K562 (cell line): ENCODE measurements at regions not wholly inside any gene's neighbourhood (a gene's known extent, or its start where the extent isn't known, plus 50 kb on each side); places are given as distances from the start of the nearest gene placed in this dataset.

Experiments
- ATAC-seq: fragments of 200-7000 bp; cut with Tn5 transposase; 3 replicates; pipeline ENCODE4 v1.9.1; 2020; ENCODE audit warnings: moderate library complexity
- BruUV-seq: library from RNA; stranded (reverse); fragments of 400-500 nt; replicated peaks from 2 replicates; lab custom pipeline; 2021; lab: Mats Ljungman, UMichigan
- CTCF ChIA-PET: fragments of 300-600 bp; formaldehyde crosslinking; extraction: SDS; loops from one replicate; lab custom pipeline; 2021; ENCODE audit warnings: low intra/inter-chr PET ratio; lab: Yijun Ruan, JAX
- POLR2A ChIA-PET: fragments of 300-600, 350-650 bp; sonication (Branson Sonifier 250); formaldehyde crosslinking; extraction: SDS; loops from one replicate; lab custom pipeline; 2021; ENCODE audit warnings: antibody characterized with exemption, inconsistent platforms; lab: Yijun Ruan, JAX
- DNase-seq, 4 experiments: peaks; one replicate each; pipeline versions ENCODE4 v3.0.0 to v3.0.0-alpha.2; 2011 to 2018; ENCODE audit warnings: low spot score in 3 of 4, mixed read lengths in 3 of 4; ENCODE audit errors: extremely low read depth in 1 of 4
- FAIRE-seq: peaks from 2 replicates; lab custom pipeline; 2011; peaks lifted over from hg19 to GRCh38; lab: Jason Lieb, UNC
- H2AFZ ChIP-seq: 2 replicates; pipeline ENCODE4 v1.6.0; 2011; ENCODE audit warnings: low read depth, low read length, control low read depth, inconsistent platforms
- H3K27ac ChIP-seq: fragments of 200-600 bp; 3 replicates; pipeline ENCODE4 v1.8.0; 2011; ENCODE audit warnings: low read depth, mild to moderate bottlenecking, control low read depth, inconsistent platforms, low read length, moderate library complexity, mixed read lengths; ENCODE audit errors: extremely low read depth
- H3K27me3 ChIP-seq, 2 experiments: fragments of 300-600 bp in 1 of 2; 2 replicates in 1 of 2; 3 replicates in 1 of 2; pipeline versions ENCODE4 v1.6.0 to v1.8.0; 2011; ENCODE audit warnings: inconsistent platforms in 2 of 2, low read length in 2 of 2, mild to moderate bottlenecking in 1 of 2, mixed read lengths in 1 of 2, moderate library complexity in 1 of 2; ENCODE audit not compliant: control insufficient read depth in 2 of 2, insufficient read depth in 2 of 2
- H3K36me3 ChIP-seq: fragments of 300-600 bp; 3 replicates; pipeline ENCODE4 v1.8.0; 2011; ENCODE audit warnings: mild to moderate bottlenecking, low read length, inconsistent platforms; ENCODE audit not compliant: control insufficient read depth, insufficient read depth
- H3K4me1 ChIP-seq, 2 experiments: fragments of 200-600 bp in 1 of 2; replicated peaks in 1 of 2; 2 replicates in 1 of 2; 3 replicates in 1 of 2; pipeline versions ENCODE4 v1.5.1 to v1.8.0; 2011; ENCODE audit warnings: inconsistent platforms in 2 of 2, low read length in 2 of 2, mild to moderate bottlenecking in 1 of 2, mixed read lengths in 1 of 2, moderate library complexity in 1 of 2; ENCODE audit not compliant: control insufficient read depth in 2 of 2, insufficient read depth in 2 of 2
- H3K4me2 ChIP-seq: 2 replicates; pipeline ENCODE4 v1.6.1; 2011; ENCODE audit warnings: low read length, control low read depth, inconsistent platforms, mixed read lengths; ENCODE audit not compliant: insufficient read depth
- H3K4me3 ChIP-seq: fragments of 200-600 bp; sonication (generic), shearing (Covaris generic); 2 replicates; pipeline ENCODE4 v1.5.1; 2016; ENCODE audit warnings: control low read depth, inconsistent platforms
- H3K79me2 ChIP-seq: fragments of 200-600 bp; 3 replicates; pipeline ENCODE4 v1.8.0; 2011; ENCODE audit warnings: low read length, inconsistent platforms; ENCODE audit not compliant: control insufficient read depth, insufficient read depth
- H3K9ac ChIP-seq, 2 experiments: 2 replicates each; pipeline versions ENCODE4 v1.6.0 to v1.6.1; 2011; ENCODE audit warnings: low read depth in 2 of 2, low read length in 2 of 2, control low read depth in 1 of 2, inconsistent platforms in 1 of 2, mild to moderate bottlenecking in 1 of 2, mixed read lengths in 1 of 2; ENCODE audit not compliant: insufficient read depth in 1 of 2
- H3K9me1 ChIP-seq: one replicate; pipeline ENCODE4 v1.6.0; 2011; ENCODE audit warnings: inconsistent platforms, mild to moderate bottlenecking, low read length, moderate library complexity; ENCODE audit not compliant: control insufficient read depth, insufficient read depth
- H3K9me3 ChIP-seq: replicated peaks from 2 replicates; pipeline ENCODE4 v1.5.1; 2011; ENCODE audit warnings: low read depth, low read length, inconsistent platforms; ENCODE audit not compliant: control insufficient read depth, insufficient read depth
- H4K20me1 ChIP-seq: replicated peaks from 2 replicates; pipeline ENCODE4 v1.6.1; 2011; ENCODE audit warnings: low read length, inconsistent platforms, mixed read lengths; ENCODE audit not compliant: control insufficient read depth, insufficient read depth
- CBX2 ChIP-seq: fragments of 200-600 bp; sonication (generic); IDR thresholded peaks from one replicate; pipeline ENCODE4 v1.6.1; 2012; ENCODE audit warnings: mild to moderate bottlenecking, low read length, inconsistent platforms; ENCODE audit not compliant: insufficient read depth, poor library complexity, severe bottlenecking
- CUX1 ChIP-seq: fragments of 200-800 bp; sonication (Bioruptor generic); IDR thresholded peaks from 2 replicates; pipeline ENCODE4 v1.6.1; 2016; ENCODE audit warnings: missing genetic modification characterization, missing compliant biosample characterization
- EGR1 ChIP-seq: fragments of 450-650 bp; conservative IDR thresholded peaks from 2 replicates; pipeline ENCODE4 v1.6.1; 2017; ENCODE audit warnings: mild to moderate bottlenecking
- GABPA ChIP-seq: fragments of 200-800 bp; sonication (Bioruptor generic); conservative IDR thresholded peaks from 2 replicates; pipeline ENCODE4 v1.6.1; 2016; ENCODE audit warnings: low read depth, missing genetic modification characterization, missing compliant biosample characterization
- GATAD2B ChIP-seq: fragments of 450-650 bp; IDR thresholded peaks from 2 replicates; pipeline ENCODE4 v1.6.1; 2017; ENCODE audit warnings: mild to moderate bottlenecking, borderline replicate concordance
- HDAC2 ChIP-seq: fragments of 450-650 bp; IDR thresholded peaks from 2 replicates; pipeline ENCODE4 v1.6.1; 2016; ENCODE audit warnings: mild to moderate bottlenecking
- KLF16 ChIP-seq: IDR thresholded peaks from 2 replicates; pipeline ENCODE4 v1.6.1; 2016; ENCODE audit warnings: antibody characterized with exemption
- PURB ChIP-seq: sonication (generic); formaldehyde crosslinking; IDR thresholded peaks from 2 replicates; pipeline ENCODE4 v1.9.0; 2021; ENCODE audit warnings: low read depth, mild to moderate bottlenecking, missing genetic modification reagents
- SNAPC5 ChIP-seq: fragments of 250-450 bp; sonication (Bioruptor Pico); IDR thresholded peaks from 2 replicates; pipeline ENCODE4 v1.8.0; 2021; ENCODE audit warnings: moderate library complexity, mild to moderate bottlenecking, inconsistent platforms
- TCF7 ChIP-seq: sonication (generic); IDR thresholded peaks from 2 replicates; pipeline ENCODE4 v1.6.1; 2016; ENCODE audit warnings: antibody characterized with exemption, borderline replicate concordance
- U2AF1 ChIP-seq: fragments of 200-400 bp; formaldehyde crosslinking; optimal IDR thresholded peaks from 2 replicates; pipeline ENCODE3; 2017; ENCODE audit warnings: mild to moderate bottlenecking, low read depth, low read length, moderate library complexity
- ZBTB33 ChIP-seq: sonication (generic); formaldehyde crosslinking; IDR thresholded peaks from 2 replicates; pipeline ENCODE4 v1.8.1; 2023; ENCODE audit warnings: mild to moderate bottlenecking, missing genetic modification reagents
- ZNF143 ChIP-seq: sonication (generic); formaldehyde crosslinking; IDR thresholded peaks from 2 replicates; pipeline ENCODE4 v1.9.0; 2022; ENCODE audit warnings: mild to moderate bottlenecking, missing genetic modification reagents
- ZNF324 ChIP-seq: fragments of 250-450 bp; sonication (Bioruptor Pico); IDR thresholded peaks from 2 replicates; pipeline ENCODE4 v1.4.0; 2020; ENCODE audit warnings: mild to moderate bottlenecking
- WGBS: fragments of 100-300 bp; shearing (Covaris generic); methylation state at CpG from one replicate; pipeline ENCODE4 v1.1.6; 2016; ENCODE audit warnings: low coverage, mixed read lengths; ENCODE audit not compliant: insufficient coverage; ENCODE audit errors: missing lambda C conversion rate; 5-methylcytosine and 5-hydroxymethylcytosine counted together
- in situ Hi-C: fragments of 300-500 bp; cut with MboI; formaldehyde crosslinking; loops from 4 replicates; pipeline ENCODE4 v1.15.0; 2018; ENCODE audit warnings: inconsistent platforms, mixed read lengths
- intact Hi-C: fragments of 100-400 bp; cut with micrococcal nuclease; formaldehyde crosslinking; loops from 2 replicates; pipeline ENCODE4 v1.14.2; 2022

GRCh38 chr9:119047513-119048307 lies 321.5 kb downstream of the BRINP1 start:
- DNase-seq (no peak), ATAC-seq (no peak), FAIRE-seq (no peak)
- no peaks in the 10 kb centered on the region for H3K9me1 ChIP-seq
- no peaks in the 10 kb centered on the region for H3K36me3 ChIP-seq
- H3K4me1 ChIP-seq: no peaks in the 10 kb centered on the region
- no peak overlapping the region for H2AFZ ChIP-seq
- in situ Hi-C loops: no loop called here
- BruUV-seq: no TSS peak
- CTCF ChIA-PET: no interaction called here
- 2% methylated on average over 4 of the region's 4 CpGs for WGBS
- H3K27ac ChIP-seq: no peak overlapping the region
- intact Hi-C loops: no loop called here
- H3K4me2 ChIP-seq: no peak overlapping the region
- POLR2A ChIA-PET: no interaction called here
- no peaks in the 10 kb centered on the region for H3K27me3 ChIP-seq
- H3K9me3 ChIP-seq: no peaks in the 10 kb centered on the region
- H4K20me1 ChIP-seq: no peaks in the 10 kb centered on the region
- H3K4me3 ChIP-seq: no peak overlapping the region
- no peak overlapping the region for H3K9ac ChIP-seq
- no peaks in the 10 kb centered on the region for H3K79me2 ChIP-seq
- TF ChIP-seq ZNF143 (CRISPR knock-in tag) (no peak), ZBTB33 (CRISPR knock-in tag) (no peak), KLF16 (no peak), U2AF1 (no peak), HDAC2 (no peak), TCF7 (no peak), GATAD2B (no peak), ZNF324 (CRISPR knock-in tag) (no peak), EGR1 (no peak), CUX1 (CRISPR knock-in tag) (no peak), GABPA (tag) (no peak), SNAPC5 (CRISPR knock-in tag) (no peak), CBX2 (no peak), PURB (no peak)
